H1 (cell line): ENCODE measurements at regions not wholly inside any gene's neighbourhood (a gene's known extent, or its start where the extent isn't known, plus 50 kb on each side); places are given as distances from the start of the nearest gene placed in this dataset.

Experiments used
- CTCF ChIA-PET: fragments of 300-600 bp; sonication (Branson Sonifier 250); formaldehyde crosslinking; loops from one replicate; lab custom pipeline; 2021; ENCODE audit not compliant: partially characterized antibody; lab: Charles Lee
- POLR2A ChIA-PET: fragments of 300-600 bp; sonication (Branson Sonifier 250); formaldehyde crosslinking; loops from one replicate; lab custom pipeline; 2021; ENCODE audit warnings: inconsistent platforms; ENCODE audit not compliant: partially characterized antibody; lab: Charles Lee
- DNase-seq, 2 experiments: peaks; one replicate each; pipeline versions ENCODE4 v3.0.0 to v3.0.0-alpha.2; 2010 to 2022; ENCODE audit warnings: low spot score in 2 of 2, low read depth in 1 of 2, mixed read lengths in 1 of 2
- FAIRE-seq: peaks from 2 replicates; lab custom pipeline; 2011; peaks lifted over from hg19 to GRCh38; lab: Jason Lieb, UNC
- H2AFZ ChIP-seq: 2 replicates; pipeline ENCODE4 v1.8.1; 2012; ENCODE audit warnings: low read length, inconsistent platforms
- H2AK5ac ChIP-seq: 2 replicates; pipeline ENCODE4 v1.6.1; 2013; ENCODE audit warnings: low read depth, low read length
- H2BK120ac ChIP-seq: replicated peaks from 2 replicates; pipeline ENCODE3; 2013; ENCODE audit warnings: low read depth, low read length, inconsistent platforms
- H2BK12ac ChIP-seq: 2 replicates; pipeline ENCODE4 v1.6.1; 2013; ENCODE audit warnings: low read depth, low read length
- H2BK15ac ChIP-seq: 2 replicates; pipeline ENCODE4 v1.6.1; 2013; ENCODE audit warnings: low read length
- H2BK20ac ChIP-seq: 2 replicates; pipeline ENCODE4 v1.6.1; 2013; ENCODE audit warnings: low read length
- H2BK5ac ChIP-seq: 2 replicates; pipeline ENCODE4 v1.6.1; 2013; ENCODE audit warnings: low read depth, low read length
- H3K14ac ChIP-seq: 2 replicates; pipeline ENCODE4 v1.6.1; 2013; ENCODE audit warnings: inconsistent platforms; ENCODE audit not compliant: insufficient read length
- H3K18ac ChIP-seq: 2 replicates; pipeline ENCODE4 v1.6.1; 2013; ENCODE audit warnings: low read length; ENCODE audit errors: extremely low read depth
- H3K23ac ChIP-seq: 2 replicates; pipeline ENCODE4 v1.6.1; 2013; ENCODE audit warnings: inconsistent platforms; ENCODE audit not compliant: insufficient read length
- H3K23me2 ChIP-seq: 2 replicates; pipeline ENCODE4 v1.6.1; 2013; ENCODE audit warnings: low read depth, low read length
- H3K27ac ChIP-seq: 2 replicates; pipeline ENCODE4 v1.6.1; 2011; ENCODE audit warnings: low read depth, low read length, inconsistent platforms
- H3K27me3 ChIP-seq, 4 experiments: replicated peaks in 1 of 4; 1 replicate in 1 of 4; 2 replicates in 3 of 4; pipeline versions ENCODE4 v1.6.1 to v1.8.1; 2011 to 2013; ENCODE audit warnings: low read length in 3 of 4, mild to moderate bottlenecking in 3 of 4, inconsistent platforms in 2 of 4, mixed read lengths in 2 of 4, moderate library complexity in 1 of 4; ENCODE audit not compliant: control insufficient read depth in 3 of 4, insufficient read depth in 3 of 4; ENCODE audit errors: extremely low read depth in 1 of 4
- H3K36me3 ChIP-seq, 4 experiments: 2 replicates each; pipeline versions ENCODE4 v1.6.1 to v1.8.1; 2011 to 2013; ENCODE audit warnings: mild to moderate bottlenecking in 4 of 4, low read length in 3 of 4, moderate library complexity in 2 of 4, control low read depth in 1 of 4, inconsistent platforms in 1 of 4; ENCODE audit not compliant: insufficient read depth in 4 of 4, control insufficient read depth in 2 of 4
- H3K4ac ChIP-seq: replicated peaks from 2 replicates; pipeline ENCODE3; 2013; ENCODE audit warnings: low read length, low read depth, mixed read lengths, inconsistent platforms; ENCODE audit not compliant: insufficient read length
- H3K4me1 ChIP-seq, 4 experiments: replicated peaks in 1 of 4; 1 replicate in 1 of 4; 2 replicates in 3 of 4; pipeline versions ENCODE4 v1.6.1 to v1.8.1; 2011 to 2013; ENCODE audit warnings: low read length in 3 of 4, inconsistent platforms in 2 of 4, mixed read lengths in 1 of 4; ENCODE audit not compliant: insufficient read depth in 4 of 4, control insufficient read depth in 3 of 4
- H3K4me2 ChIP-seq, 2 experiments: 2 replicates each; pipeline versions ENCODE4 v1.6.1 to v1.8.1; 2011 to 2013; ENCODE audit warnings: low read depth in 2 of 2, low read length in 2 of 2, control low read depth in 1 of 2, inconsistent platforms in 1 of 2, mild to moderate bottlenecking in 1 of 2; ENCODE audit not compliant: insufficient read depth in 1 of 2
- H3K4me3 ChIP-seq, 4 experiments: fragments of 200-600, 300-600 bp in 1 of 4; sonication (generic), shearing (Covaris generic), sonication (Bioruptor Twin) in 1 of 4; 2 replicates each; pipeline versions ENCODE4 v1.5.1 to v1.8.1; 2011 to 2016; ENCODE audit warnings: low read length in 4 of 4, low read depth in 3 of 4, control low read depth in 2 of 4, inconsistent platforms in 2 of 4, mild to moderate bottlenecking in 2 of 4, mixed read lengths in 1 of 4, moderate library complexity in 1 of 4; ENCODE audit not compliant: insufficient read depth in 2 of 4; ENCODE audit errors: extremely low read depth in 1 of 4
- H3K56ac ChIP-seq: replicated peaks from 2 replicates; pipeline ENCODE3; 2013; ENCODE audit warnings: low read depth, mild to moderate bottlenecking, mixed read lengths, low read length, inconsistent platforms; ENCODE audit not compliant: insufficient read length
- H3K79me1 ChIP-seq: 2 replicates; pipeline ENCODE4 v1.6.1; 2013; ENCODE audit warnings: low read depth, low read length, control low read depth
- H3K79me2 ChIP-seq, 2 experiments: 2 replicates each; pipeline versions ENCODE4 v1.6.1 to v1.8.1; 2012 to 2013; ENCODE audit warnings: low read length in 2 of 2, mild to moderate bottlenecking in 2 of 2, inconsistent platforms in 1 of 2; ENCODE audit not compliant: insufficient read depth in 2 of 2, control insufficient read depth in 1 of 2
- H3K9ac ChIP-seq, 4 experiments: replicated peaks in 1 of 4; 1 replicate in 1 of 4; 2 replicates in 3 of 4; pipeline versions ENCODE4 v1.6.1 to v1.8.1; 2011 to 2013; ENCODE audit warnings: low read depth in 3 of 4, low read length in 3 of 4, control low read depth in 2 of 4, mild to moderate bottlenecking in 2 of 4, moderate library complexity in 2 of 4, inconsistent platforms in 1 of 4; ENCODE audit errors: extremely low read depth in 1 of 4
- H3K9me3 ChIP-seq, 2 experiments: 2 replicates each; pipeline versions ENCODE4 v1.6.1 to v1.8.1; 2012 to 2013; ENCODE audit warnings: mild to moderate bottlenecking in 2 of 2, moderate library complexity in 2 of 2, control low read depth in 1 of 2, inconsistent platforms in 1 of 2, low read depth in 1 of 2, low read length in 1 of 2, mixed read lengths in 1 of 2; ENCODE audit not compliant: insufficient read depth in 2 of 2
- H4K20me1 ChIP-seq, 2 experiments: replicated peaks in 1 of 2; 2 replicates each; pipeline versions ENCODE3 to v1.8.1; 2011 to 2013; ENCODE audit warnings: inconsistent platforms in 2 of 2, low read length in 2 of 2, mild to moderate bottlenecking in 1 of 2; ENCODE audit not compliant: insufficient read depth in 2 of 2, control insufficient read depth in 1 of 2
- H4K5ac ChIP-seq: 2 replicates; pipeline ENCODE4 v1.6.1; 2013; ENCODE audit warnings: low read length, low read depth, mixed read lengths, inconsistent platforms; ENCODE audit not compliant: insufficient read length
- H4K8ac ChIP-seq: 2 replicates; pipeline ENCODE4 v1.8.0; 2013; ENCODE audit warnings: mild to moderate bottlenecking, moderate library complexity, low read length, inconsistent platforms; ENCODE audit not compliant: insufficient read depth; ENCODE audit errors: extremely low read depth
- H4K91ac ChIP-seq: replicated peaks from 2 replicates; pipeline ENCODE3; 2013; ENCODE audit warnings: low read length, mixed read lengths, inconsistent platforms; ENCODE audit not compliant: insufficient read length
- NANOG ChIP-seq: IDR thresholded peaks from 2 replicates; pipeline ENCODE4 v1.6.1; 2011; ENCODE audit warnings: low read length, low read depth, mild to moderate bottlenecking, inconsistent platforms; ENCODE audit not compliant: insufficient read depth, poor library complexity, severe bottlenecking
- WGBS, 2 experiments: shearing (Covaris generic) in 1 of 2; methylation state at CpG; one replicate each; pipeline versions ENCODE4 v1.1.6 to v1.1.7; 2013 to 2015; ENCODE audit warnings: low lambda C conversion rate in 2 of 2, mixed read lengths in 2 of 2, inconsistent platforms in 1 of 2, low coverage in 1 of 2, missing lambda C conversion rate in 1 of 2; ENCODE audit not compliant: insufficient replicate concordance in 2 of 2, insufficient coverage in 1 of 2, insufficient read length in 1 of 2; ENCODE audit errors: extremely low coverage in 1 of 2, missing lambda C conversion rate in 1 of 2; 5-methylcytosine and 5-hydroxymethylcytosine counted together

GRCh38 chr15:34665498-34666116 is 82.2 kb upstream of the GOLGA8B start:
- H3K79me2 ChIP-seq = no peaks in the 10 kb centered on the region
- no peak overlapping the region for H2BK20ac ChIP-seq
- no peak overlapping the region for H2BK120ac ChIP-seq
- no peak for TF ChIP-seq NANOG
- H3K9ac ChIP-seq = no peak overlapping the region
- POLR2A ChIA-PET = interaction anchor here (0.6 kb wide), 1 partner anchor 18 kb away, joined by 3 read pairs; no protein-coding TSS in a partner anchor
- no peaks in the 10 kb centered on the region for H4K20me1 ChIP-seq
- no peak overlapping the region for H2BK5ac ChIP-seq
- no peak overlapping the region for H3K56ac ChIP-seq
- H3K9me3 ChIP-seq = no peaks in the 10 kb centered on the region
- H3K36me3 ChIP-seq = no peaks in the 10 kb centered on the region
- no peak overlapping the region for H3K18ac ChIP-seq
- no peak for DNase-seq
- FAIRE-seq = no peak
- no peak overlapping the region for H3K23ac ChIP-seq
- H3K27ac ChIP-seq = no peak overlapping the region
- H3K79me1 ChIP-seq = no peaks in the 10 kb centered on the region
- WGBS, 2 experiments = 77% methylated on average over 5 of the region's 5 CpGs; no CpG with 5 or more reads in 1 of the 2 experiments
- H2BK12ac ChIP-seq = no peak overlapping the region
- peak overlapping the region; percentile 57; the same call in 1 of the 2 replicates for H2AFZ ChIP-seq
- no peak overlapping the region for H4K91ac ChIP-seq
- no peaks in the 10 kb centered on the region for H3K4me1 ChIP-seq
- no peak overlapping the region for H3K4ac ChIP-seq
- H3K23me2 ChIP-seq = no peaks in the 10 kb centered on the region
- CTCF ChIA-PET = interaction anchor here (1.2 kb wide), 1 partner anchor 10 kb away, joined by 3 read pairs; no protein-coding TSS in a partner anchor
- no peak overlapping the region for H2AK5ac ChIP-seq
- no peak overlapping the region for H4K8ac ChIP-seq
- H3K27me3 ChIP-seq = no peaks in the 10 kb centered on the region
- H3K4me3 ChIP-seq = no peak overlapping the region
- H3K4me2 ChIP-seq = no peak overlapping the region
- no peak overlapping the region for H4K5ac ChIP-seq
- no peak overlapping the region for H2BK15ac ChIP-seq
- H3K14ac ChIP-seq = no peak overlapping the region
